ENCODE measurements at regions not wholly inside any gene's neighbourhood (a gene's known extent, or its start where the extent isn't known, plus 50 kb on each side); places are given as distances from the start of the nearest gene placed in this dataset.

GRCh38 chr1:30304080-30304479 is 419.3 kb downstream of the MATN1 start:
- no peaks in the 10 kb centered on the region for H3K36me3 ChIP-seq
- no peaks in the 10 kb centered on the region for H3K9me3 ChIP-seq
- H3K27ac ChIP-seq: no peak overlapping the region
- no peaks in the 10 kb centered on the region for H3K4me1 ChIP-seq
- DNase-seq: no peak
- H3K4me3 ChIP-seq: no peak overlapping the region
- intact Hi-C loops (cut with DNase I; ENCODE audit: low total_unique reads): no loop called here
- TF ChIP-seq CTCF (IDR thresholded peaks at IDR 0.05 in 8 of 11, conservative IDR thresholded peaks at IDR 0.05 in 3 of 11) (no peak), POLR2A (IDR thresholded peaks at IDR 0.05) (no peak), POLR2AphosphoS5 (IDR thresholded peaks at IDR 0.05) (no peak)
- H3K27me3 ChIP-seq (replicated peaks in 1 of 7): peaks cover 0 to 53% (median 7%) of the 10 kb centered on the region in 7 donors

- intact Hi-C loops (cut with DNase I; ENCODE audit: low total_unique reads): no loop called here
- DNase-seq: no peak
- 74 to 92% (median 86%) methylated on average over 2 of the region's 2 CpGs; no CpG with 5 or more reads in 1 of the 5 donors for WGBS, 5 donors
- Histone ChIP-seq H3K4me1 (no peaks in the 10 kb centered on the region), H3K9me3 (no peaks in the 10 kb centered on the region), H3K27me3 (replicated peaks in 1 of 7) (peaks cover 0 to 53% (median 7%) of the 10 kb centered on the region in 7 donors), H3K4me3 (no peak overlapping the region), H3K36me3 (no peaks in the 10 kb centered on the region), H3K27ac (no peak overlapping the region)
- TF ChIP-seq POLR2AphosphoS5 (IDR thresholded peaks at IDR 0.05) (no peak), CTCF (IDR thresholded peaks at IDR 0.05 in 8 of 11, conservative IDR thresholded peaks at IDR 0.05 in 3 of 11) (no peak), POLR2A (IDR thresholded peaks at IDR 0.05) (no peak)
These were observed 420.0 kb downstream of the MATN1 start for GRCh38 chr1:30303387-30303786.

GRCh38 chr1:30302858-30303257 is 420.5 kb downstream of the MATN1 start:
- H3K27me3 ChIP-seq (replicated peaks in 1 of 7): peaks cover 0 to 50% (median 4%) of the 10 kb centered on the region in 7 donors
- H3K9me3 ChIP-seq: no peaks in the 10 kb centered on the region
- no peaks in the 10 kb centered on the region for H3K36me3 ChIP-seq
- H3K27ac ChIP-seq: no peak overlapping the region
- no peak overlapping the region for H3K4me3 ChIP-seq
- H3K4me1 ChIP-seq: no peaks in the 10 kb centered on the region
- no peak for DNase-seq
- 66 to 83% (median 75%) methylated on average over 5 of the region's 5 CpGs for WGBS, 5 donors
- intact Hi-C loops (cut with DNase I; ENCODE audit: low total_unique reads): no loop called here
- TF ChIP-seq POLR2A (IDR thresholded peaks at IDR 0.05): no peak
- no peak for TF ChIP-seq POLR2AphosphoS5 (IDR thresholded peaks at IDR 0.05)
- TF ChIP-seq CTCF (IDR thresholded peaks at IDR 0.05 in 8 of 11, conservative IDR thresholded peaks at IDR 0.05 in 3 of 11): no peak

GRCh38 chr1:30300669-30301068 is 422.7 kb downstream of the MATN1 start:
- peaks cover 0 to 11% (median 0%) of the 10 kb centered on the region in 8 donors for H3K9me3 ChIP-seq
- WGBS, 5 donors: 71 to 83% (median 81%) methylated on average over 5 of the region's 5 CpGs
- H3K36me3 ChIP-seq: no peaks in the 10 kb centered on the region
- no peaks in the 10 kb centered on the region for H3K4me1 ChIP-seq
- DNase-seq: no peak
- H3K4me3 ChIP-seq: no peak overlapping the region
- H3K27me3 ChIP-seq (replicated peaks in 1 of 7): peaks cover 0 to 49% (median 0%) of the 10 kb centered on the region in 7 donors
- intact Hi-C loops (cut with DNase I; ENCODE audit: low total_unique reads): no loop called here
- H3K27ac ChIP-seq: no peak overlapping the region
- TF ChIP-seq CTCF (IDR thresholded peaks at IDR 0.05 in 8 of 11, conservative IDR thresholded peaks at IDR 0.05 in 3 of 11) (no peak), POLR2A (IDR thresholded peaks at IDR 0.05) (no peak), POLR2AphosphoS5 (IDR thresholded peaks at IDR 0.05) (no peak)

Data from spleen (tissue), 11 donors.